HEK293T (cell line): ENCODE measurements at regions not wholly inside any gene's neighbourhood (a gene's known extent, or its start where the extent isn't known, plus 50 kb on each side); places are given as distances from the start of the nearest gene placed in this dataset.

Experiments used
- CTCF ChIA-PET: fragments of 350-600 bp; formaldehyde crosslinking; extraction: SDS; loops from one replicate; lab custom pipeline; 2021; ENCODE audit warnings: antibody characterized with exemption, inconsistent platforms; lab: Yijun Ruan, JAX
- POLR2A ChIA-PET: fragments of 350-600 bp; formaldehyde crosslinking; extraction: SDS; loops from one replicate; lab custom pipeline; 2020; ENCODE audit warnings: antibody characterized with exemption, inconsistent platforms; lab: Yijun Ruan, JAX
- DNase-seq: peaks from one replicate; pipeline ENCODE4 v3.0.0; 2012; ENCODE audit warnings: mixed read lengths; ENCODE audit errors: extremely low spot score
- ARNT ChIP-seq: fragments of 450-650 bp; IDR thresholded peaks from 2 replicates; pipeline ENCODE4 v1.6.1; 2017; ENCODE audit warnings: mild to moderate bottlenecking
- BHLHE40 ChIP-seq: fragments of 450-650 bp; IDR thresholded peaks from 2 replicates; pipeline ENCODE4 v1.6.1; 2016; ENCODE audit warnings: mild to moderate bottlenecking, moderate library complexity, borderline replicate concordance
- CTBP1 ChIP-seq: fragments of 450-650 bp; IDR thresholded peaks from 2 replicates; pipeline ENCODE4 v1.6.1; 2016; ENCODE audit warnings: borderline replicate concordance
- ELF4 ChIP-seq: fragments of 450-650 bp; IDR thresholded peaks from 2 replicates; pipeline ENCODE4 v1.6.1; 2017; ENCODE audit warnings: antibody characterized with exemption
- FOXA1 ChIP-seq: fragments of 450-650 bp; IDR thresholded peaks from 2 replicates; pipeline ENCODE4 v1.6.1; 2016; ENCODE audit warnings: mild to moderate bottlenecking
- FOXK2 ChIP-seq: fragments of 450-650 bp; IDR thresholded peaks from 2 replicates; pipeline ENCODE4 v1.6.1; 2016; ENCODE audit warnings: mild to moderate bottlenecking
- FOXM1 ChIP-seq: fragments of 450-650 bp; IDR thresholded peaks from 2 replicates; pipeline ENCODE4 v1.6.1; 2017; ENCODE audit warnings: mild to moderate bottlenecking, borderline replicate concordance
- HDGF ChIP-seq: fragments of 450-650 bp; IDR thresholded peaks from 2 replicates; pipeline ENCODE4 v1.6.1; 2017; ENCODE audit warnings: antibody characterized with exemption, borderline replicate concordance
- L3MBTL2 ChIP-seq: fragments of 450-650 bp; conservative IDR thresholded peaks from 2 replicates; pipeline ENCODE4 v1.6.1; 2016; ENCODE audit warnings: mild to moderate bottlenecking
- LEF1 ChIP-seq: fragments of 450-650 bp; IDR thresholded peaks from 2 replicates; pipeline ENCODE4 v1.6.1; 2017; ENCODE audit warnings: mild to moderate bottlenecking, borderline replicate concordance
- NFRKB ChIP-seq: fragments of 450-650 bp; IDR thresholded peaks from 2 replicates; pipeline ENCODE4 v1.6.1; 2016; ENCODE audit warnings: mild to moderate bottlenecking, moderate library complexity
- PKNOX1 ChIP-seq: fragments of 450-650 bp; IDR thresholded peaks from 2 replicates; pipeline ENCODE4 v1.6.1; 2016
- SP1 ChIP-seq: fragments of 450-650 bp; IDR thresholded peaks from 2 replicates; pipeline ENCODE4 v1.6.1; 2017
- SUZ12 ChIP-seq: fragments of 450-650 bp; IDR thresholded peaks from 2 replicates; pipeline ENCODE4 v1.6.1; 2016; ENCODE audit warnings: mild to moderate bottlenecking
- TARDBP ChIP-seq: fragments of 450-650 bp; IDR thresholded peaks from 2 replicates; pipeline ENCODE4 v1.6.1; 2016
- ZNF384 ChIP-seq: fragments of 450-650 bp; IDR thresholded peaks from 2 replicates; pipeline ENCODE4 v1.6.1; 2016

- DNase-seq, result no peak
- no peak for TF ChIP-seq L3MBTL2
- ChIA-PET CTCF (no interaction called here), POLR2A (no interaction called here)
Measured at GRCh38 chr9:113776194-113776593, 99.9 kb upstream of the ZNF618 start.

GRCh38 chr9:113781381-113781780 is 94.7 kb upstream of the ZNF618 start:
- DNase-seq, result no peak
- POLR2A ChIA-PET, result no interaction called here
- CTCF ChIA-PET, result no interaction called here
- TF ChIP-seq ARNT, result no peak
- TF ChIP-seq FOXM1, result no peak
- no peak for TF ChIP-seq SUZ12
- TF ChIP-seq BHLHE40, result no peak
- TF ChIP-seq ZNF384, result no peak
- no peak for TF ChIP-seq HDGF
- TF ChIP-seq LEF1, result no peak
- TF ChIP-seq L3MBTL2, result no peak
- TF ChIP-seq ELF4, result no peak
- no peak for TF ChIP-seq SP1
- no peak for TF ChIP-seq CTBP1
- TF ChIP-seq NFRKB, result no peak
- TF ChIP-seq FOXA1, result no peak
- TF ChIP-seq TARDBP, result no peak
- TF ChIP-seq PKNOX1, result no peak
- TF ChIP-seq FOXK2, result no peak

- ChIA-PET CTCF (no interaction called here), POLR2A (no interaction called here)
- no peak for TF ChIP-seq L3MBTL2
- TF ChIP-seq CTBP1, result no peak
- TF ChIP-seq BHLHE40, result no peak
- TF ChIP-seq ARNT, result no peak
- no peak for TF ChIP-seq LEF1
- no peak for TF ChIP-seq SUZ12
- no peak for TF ChIP-seq SP1
- TF ChIP-seq PKNOX1, result no peak
- TF ChIP-seq TARDBP, result no peak
- TF ChIP-seq ELF4, result no peak
- TF ChIP-seq FOXM1, result no peak
- TF ChIP-seq FOXA1, result no peak
- no peak for TF ChIP-seq HDGF
- TF ChIP-seq NFRKB, result no peak
- no peak for TF ChIP-seq FOXK2
- TF ChIP-seq ZNF384, result no peak
- DNase-seq, result no peak
Measured at GRCh38 chr9:113781896-113782295, 94.2 kb upstream of the ZNF618 start.

- CTCF ChIA-PET, result no interaction called here
- DNase-seq, result no peak
- POLR2A ChIA-PET, result no interaction called here
- TF ChIP-seq SUZ12 (no peak), FOXA1 (no peak), HDGF (no peak), FOXK2 (no peak), ZNF384 (no peak), BHLHE40 (no peak), LEF1 (no peak), PKNOX1 (no peak), NFRKB (no peak), TARDBP (no peak), L3MBTL2 (no peak), CTBP1 (no peak), ARNT (no peak), ELF4 (no peak), FOXM1 (no peak), SP1 (no peak)
Measured at GRCh38 chr9:113783475-113783874, 92.6 kb upstream of the ZNF618 start.

GRCh38 chr9:113785334-113785733 is 90.8 kb upstream of the ZNF618 start:
- no peak for DNase-seq

GRCh38 chr9:113786071-113786470 is 90.0 kb upstream of the ZNF618 start:
- no peak for DNase-seq
- ChIA-PET CTCF (no interaction called here), POLR2A (interaction anchor here (1.1 kb wide), 1 partner anchor 15 kb away, joined by 3 read pairs; no protein-coding TSS in a partner anchor)
- TF ChIP-seq ZNF384 (no peak), ELF4 (no peak), FOXM1 (no peak), CTBP1 (no peak), BHLHE40 (no peak), ARNT (no peak), PKNOX1 (no peak), L3MBTL2 (no peak), TARDBP (no peak), SP1 (no peak), HDGF (no peak), SUZ12 (no peak)

More at GRCh38 chr9:113785334-113785733, 90.8 kb upstream of the ZNF618 start:
- ChIA-PET POLR2A (interaction anchor here (1.1 kb wide), 1 partner anchor 14 kb away, joined by 3 read pairs; no protein-coding TSS in a partner anchor), CTCF (no interaction called here)
- TF ChIP-seq ZNF384, result no peak
- TF ChIP-seq CTBP1, result no peak
- TF ChIP-seq ARNT, result no peak
- TF ChIP-seq NFRKB, result no peak
- no peak for TF ChIP-seq FOXK2
- no peak for TF ChIP-seq FOXM1
- no peak for TF ChIP-seq BHLHE40
